GM12892 (cell line): ENCODE measurements at regions not wholly inside any gene's neighbourhood (a gene's known extent, or its start where the extent isn't known, plus 50 kb on each side); places are given as distances from the start of the nearest gene placed in this dataset.

Source experiments
- POLR2A ChIP-seq: IDR thresholded peaks from 2 replicates; pipeline ENCODE4 v1.6.1; 2011; ENCODE audit warnings: low read depth, low read length, control low read depth
- TAF1 ChIP-seq: IDR thresholded peaks from 2 replicates; pipeline ENCODE4 v1.6.1; 2011; ENCODE audit warnings: low read depth, mild to moderate bottlenecking, control low read depth, low read length, borderline replicate concordance

- TF ChIP-seq TAF1 (no peak), POLR2A (no peak)
These were observed 93.3 kb upstream of the PCDH20 start for GRCh38 chr13:61508936-61509335.
